Endothelial cell (in vitro differentiated cells): ENCODE measurements at regions not wholly inside any gene's neighbourhood (a gene's known extent, or its start where the extent isn't known, plus 50 kb on each side); places are given as distances from the start of the nearest gene placed in this dataset.

Experiments
- DNase-seq: peaks from one replicate; pipeline ENCODE4 v3.0.0; 2021; ENCODE audit warnings: low spot score
- H3K27ac Mint-ChIP-seq: one replicate; pipeline ENCODE4 v1.8.0; 2021; ENCODE audit warnings: mixed read lengths, inconsistent platforms; ENCODE audit not compliant: unreplicated experiment
- H3K27me3 Mint-ChIP-seq: one replicate; pipeline ENCODE4 v1.8.0; 2021; ENCODE audit warnings: mild to moderate bottlenecking, moderate library complexity, mixed read lengths, inconsistent platforms; ENCODE audit not compliant: unreplicated experiment
- H3K36me3 Mint-ChIP-seq: one replicate; pipeline ENCODE4 v1.8.0; 2021; ENCODE audit warnings: mild to moderate bottlenecking, low read depth, mixed read lengths, inconsistent platforms; ENCODE audit not compliant: unreplicated experiment
- H3K4me1 Mint-ChIP-seq: one replicate; pipeline ENCODE4 v1.8.0; 2021; ENCODE audit warnings: mild to moderate bottlenecking, mixed read lengths, inconsistent platforms; ENCODE audit not compliant: unreplicated experiment
- H3K4me3 Mint-ChIP-seq: one replicate; pipeline ENCODE4 v1.8.0; 2021; ENCODE audit warnings: mild to moderate bottlenecking, mixed read lengths, inconsistent platforms; ENCODE audit not compliant: unreplicated experiment
- H3K9me3 Mint-ChIP-seq: one replicate; pipeline ENCODE4 v1.8.0; 2021; ENCODE audit warnings: mixed read lengths, inconsistent platforms; ENCODE audit not compliant: unreplicated experiment
- CTCF ChIP-seq: fragments of 200-600 bp; sonication (generic); IDR thresholded peaks from one replicate; pipeline ENCODE4 v1.5.0; 2021; ENCODE audit warnings: antibody characterized with exemption; ENCODE audit not compliant: unreplicated experiment

GRCh38 chr9:93865716-93866115 lies 89.4 kb downstream of the BARX1 start:
- Mint-ChIP-seq H3K9me3 (no peaks in the 10 kb centered on the region), H3K36me3 (no peaks in the 10 kb centered on the region), H3K4me3 (no peak overlapping the region), H3K27me3 (peaks cover 6% of the 10 kb centered on the region), H3K4me1 (no peaks in the 10 kb centered on the region), H3K27ac (no peak overlapping the region)
- TF ChIP-seq CTCF, result no peak
- no peak for DNase-seq

GRCh38 chr9:93865245-93865644 lies 89.9 kb downstream of the BARX1 start:
- no peak for TF ChIP-seq CTCF
- H3K27me3 Mint-ChIP-seq, result peaks cover 6% of the 10 kb centered on the region
- H3K4me1 Mint-ChIP-seq, result no peaks in the 10 kb centered on the region
- no peak for DNase-seq
- no peak overlapping the region for H3K4me3 Mint-ChIP-seq
- no peaks in the 10 kb centered on the region for H3K9me3 Mint-ChIP-seq
- H3K36me3 Mint-ChIP-seq, result no peaks in the 10 kb centered on the region
- H3K27ac Mint-ChIP-seq, result no peak overlapping the region

- Mint-ChIP-seq H3K27me3 (peaks cover 6% of the 10 kb centered on the region), H3K27ac (no peak overlapping the region)
These were observed 90.3 kb downstream of the BARX1 start for GRCh38 chr9:93864840-93865239.

DNA sequence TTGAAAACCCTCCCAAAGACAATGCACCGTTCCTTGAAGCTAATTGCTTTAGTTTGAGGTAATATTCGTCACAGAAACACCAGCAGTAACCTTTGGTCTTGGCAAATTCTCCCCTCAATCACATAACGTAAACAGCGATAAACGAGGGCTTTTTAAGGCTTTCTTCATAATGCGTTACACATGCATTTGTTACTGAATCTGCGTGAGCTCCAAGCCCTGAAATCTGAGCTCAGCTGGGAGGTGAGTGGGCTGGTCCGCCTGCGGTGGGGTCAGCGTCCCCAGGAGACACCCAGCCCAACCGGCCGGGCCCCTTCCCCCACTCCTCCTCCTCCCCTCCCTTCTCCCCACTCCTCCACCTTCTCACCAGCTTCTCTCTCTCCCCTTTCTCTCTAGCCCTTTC lies 91.1 kb downstream of the BARX1 start:
- H3K9me3 Mint-ChIP-seq, result no peaks in the 10 kb centered on the region
- no peak overlapping the region for H3K4me3 Mint-ChIP-seq
- no peak for TF ChIP-seq CTCF
- no peak for DNase-seq
- H3K4me1 Mint-ChIP-seq, result no peaks in the 10 kb centered on the region
- H3K27me3 Mint-ChIP-seq, result peaks cover 3% of the 10 kb centered on the region
- H3K27ac Mint-ChIP-seq, result no peak overlapping the region
- no peaks in the 10 kb centered on the region for H3K36me3 Mint-ChIP-seq

More at GRCh38 chr9:93864840-93865239, 90.3 kb downstream of the BARX1 start:
- Mint-ChIP-seq H3K36me3 (no peaks in the 10 kb centered on the region), H3K4me3 (no peak overlapping the region), H3K4me1 (no peaks in the 10 kb centered on the region), H3K9me3 (no peaks in the 10 kb centered on the region)
- TF ChIP-seq CTCF, result no peak
- DNase-seq, result no peak

DNA sequence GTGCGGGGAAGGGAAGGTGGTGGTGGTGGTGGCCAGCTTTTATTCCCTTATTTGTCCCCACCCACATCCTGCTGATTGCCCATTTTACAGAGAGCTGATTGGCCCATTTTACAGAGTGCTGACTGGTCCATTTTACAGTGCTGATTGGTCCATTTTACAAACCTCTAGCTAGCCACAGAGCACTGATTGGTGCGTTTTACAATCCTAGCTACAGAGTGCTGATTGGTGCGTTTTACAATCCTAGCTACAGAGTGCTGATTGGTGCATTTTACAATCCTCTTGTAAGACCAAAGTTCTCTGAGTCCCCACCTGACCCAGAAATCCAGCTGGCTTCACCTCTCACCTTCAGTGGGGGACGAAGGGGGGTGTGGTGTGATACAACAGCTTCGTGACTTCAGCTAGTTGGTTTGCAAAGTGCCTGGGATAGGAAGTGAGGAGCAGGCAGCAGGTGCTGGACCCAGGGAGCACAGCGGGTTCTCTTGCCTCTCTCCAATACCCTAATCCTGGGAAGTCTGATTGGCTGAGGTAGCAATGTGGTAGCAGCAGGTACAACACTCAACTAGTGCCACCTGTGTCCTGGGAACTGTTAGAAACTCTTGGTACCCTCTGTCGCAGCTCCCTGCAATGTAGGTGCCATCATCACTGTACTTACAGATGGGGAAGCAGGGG lies 92.1 kb downstream of the BARX1 start:
- Mint-ChIP-seq H3K36me3 (no peaks in the 10 kb centered on the region), H3K4me3 (no peak overlapping the region), H3K27ac (no peak overlapping the region), H3K4me1 (no peaks in the 10 kb centered on the region), H3K27me3 (peaks cover 1% of the 10 kb centered on the region), H3K9me3 (no peaks in the 10 kb centered on the region)
- DNase-seq, result no peak
- no peak for TF ChIP-seq CTCF
